GM21825 (cell line): ENCODE measurements at regions not wholly inside any gene's neighbourhood (a gene's known extent, or its start where the extent isn't known, plus 50 kb on each side); places are given as distances from the start of the nearest gene placed in this dataset.

Experiments used
- ATAC-seq: cut with Tn5 transposase; IDR thresholded peaks from one replicate; pipeline ENCODE4 v1.9.1; 2021; ENCODE audit warnings: mild to moderate bottlenecking, moderate library complexity; ENCODE audit not compliant: unreplicated experiment

DNA sequence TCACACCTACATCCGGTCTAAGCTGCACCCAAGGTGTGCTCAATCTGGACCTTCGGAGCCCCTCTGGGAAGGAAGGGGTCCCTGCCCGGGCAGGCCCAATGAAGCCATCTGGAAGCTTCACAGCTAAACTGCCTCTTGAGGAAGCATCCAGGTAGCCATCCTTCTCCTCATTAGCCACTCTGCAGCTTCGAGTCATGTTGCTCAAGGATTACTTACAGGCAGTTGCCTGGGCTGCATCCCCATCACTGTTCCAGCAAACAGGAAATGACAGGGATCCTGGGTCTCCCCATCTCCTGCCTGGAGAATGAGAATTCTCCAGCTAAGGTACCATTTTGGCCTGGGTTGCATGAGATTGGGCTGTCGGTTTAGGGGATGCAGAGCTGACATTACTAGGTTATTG lies 91.7 kb downstream of the ERMARD start:
- ATAC-seq = no peak

GRCh38 chr6:169841907-169842606 lies 90.6 kb downstream of the ERMARD start:
- no peak for ATAC-seq

DNA sequence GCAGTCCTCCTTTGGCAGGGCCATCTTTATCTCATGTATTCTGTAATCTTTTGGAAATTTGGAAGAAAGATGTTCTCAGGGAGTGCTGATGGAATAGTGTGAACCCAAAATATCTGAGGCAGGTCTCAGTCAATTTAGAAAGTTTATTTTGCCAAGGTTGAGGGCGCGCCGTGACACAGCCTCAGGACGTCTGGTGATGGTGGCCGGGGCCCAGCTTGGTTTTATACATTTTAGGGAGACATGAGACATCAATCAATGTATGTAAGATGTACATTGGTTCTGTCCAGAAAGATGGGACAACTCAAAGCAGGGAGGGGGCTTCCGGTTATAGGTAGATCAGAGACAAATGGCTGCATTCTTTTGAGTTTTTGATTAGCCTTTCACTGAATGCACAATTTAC lies 89.8 kb downstream of the ERMARD start:
- no peak for ATAC-seq

DNA sequence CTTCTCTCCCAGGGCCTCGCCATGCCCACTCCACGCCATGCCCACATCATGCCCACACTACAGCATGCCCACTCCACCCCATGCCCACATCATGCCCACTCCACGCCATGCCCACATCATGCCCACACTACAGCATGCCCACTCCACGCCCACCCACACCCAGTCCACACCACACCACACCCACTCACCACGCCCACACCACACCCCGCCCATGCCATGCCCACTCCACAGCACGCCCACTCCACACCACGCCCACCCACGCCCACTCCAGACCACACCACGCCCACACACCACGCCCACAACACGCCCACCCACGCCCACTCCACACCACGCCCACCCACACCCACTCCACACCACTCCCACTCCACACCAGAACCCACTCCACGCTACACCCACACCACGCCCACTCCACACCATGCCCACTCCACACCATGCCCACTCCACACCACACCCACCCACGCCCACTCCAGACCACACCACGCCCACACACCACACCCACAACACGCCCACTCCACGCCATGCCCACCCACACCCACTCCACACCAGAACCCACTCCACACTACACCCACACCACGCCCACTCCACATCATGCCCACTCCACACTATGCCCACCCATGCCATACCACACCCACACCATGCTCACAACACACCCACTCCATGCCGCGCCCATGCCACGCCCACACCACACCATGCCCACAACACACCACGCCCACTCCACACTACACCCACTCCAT lies 88.6 kb downstream of the ERMARD start:
- ATAC-seq = no peak

DNA sequence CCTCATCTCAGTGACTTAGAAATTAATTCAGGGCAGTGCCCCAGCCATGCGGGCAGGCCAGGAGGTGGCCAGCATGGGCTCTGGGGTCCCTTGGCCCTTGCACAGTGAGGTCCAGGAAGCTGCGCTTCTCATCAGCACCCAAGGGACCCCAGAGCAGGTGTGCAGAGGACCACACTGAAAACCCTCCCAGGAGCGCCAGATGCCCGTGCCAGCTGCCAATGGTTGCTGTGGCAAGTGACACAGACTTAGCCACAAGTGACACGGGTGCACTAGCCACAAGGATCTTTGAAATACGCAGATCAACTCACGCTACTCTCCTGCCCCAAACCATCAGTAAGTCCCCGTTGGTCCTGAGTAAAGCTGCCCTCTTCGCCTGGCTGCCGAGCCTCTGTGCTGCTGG lies 88.1 kb downstream of the ERMARD start:
- ATAC-seq = no peak

- ATAC-seq = no peak
Measured at GRCh38 chr6:169839029-169839481, 87.6 kb downstream of the ERMARD start.

DNA sequence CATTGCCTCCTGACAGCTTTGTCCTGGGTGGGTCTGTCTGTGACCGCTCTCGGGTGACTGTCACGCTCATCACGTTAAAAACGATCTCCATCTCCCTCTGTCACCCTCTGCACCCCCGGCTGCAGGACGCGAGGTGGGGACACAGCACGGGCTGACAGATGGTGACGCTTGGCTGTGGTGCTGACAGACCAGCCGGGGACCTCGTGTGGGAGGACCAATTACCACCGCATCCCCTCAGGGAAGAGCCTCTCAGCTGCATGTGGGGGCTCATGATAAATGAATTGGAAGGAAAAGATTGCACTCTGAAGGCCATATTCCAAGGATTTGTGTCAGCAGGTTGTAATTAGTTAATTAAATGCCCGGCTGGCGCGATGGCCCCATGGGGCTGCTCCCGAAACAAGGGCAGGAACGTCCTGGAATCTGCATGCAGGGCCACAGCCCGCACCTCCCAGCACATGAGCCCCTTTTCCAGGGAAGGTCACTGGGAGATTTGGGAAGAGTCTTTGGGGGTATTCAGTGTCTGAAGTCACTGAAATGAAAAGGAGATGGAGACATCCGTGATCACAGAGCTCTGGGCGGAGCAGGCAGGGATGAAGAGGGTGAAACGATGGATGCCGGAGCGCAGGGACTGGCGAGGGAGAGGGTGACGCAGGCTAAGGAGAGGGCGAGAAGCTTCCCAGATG lies 87.1 kb downstream of the ERMARD start:
- no peak for ATAC-seq

DNA sequence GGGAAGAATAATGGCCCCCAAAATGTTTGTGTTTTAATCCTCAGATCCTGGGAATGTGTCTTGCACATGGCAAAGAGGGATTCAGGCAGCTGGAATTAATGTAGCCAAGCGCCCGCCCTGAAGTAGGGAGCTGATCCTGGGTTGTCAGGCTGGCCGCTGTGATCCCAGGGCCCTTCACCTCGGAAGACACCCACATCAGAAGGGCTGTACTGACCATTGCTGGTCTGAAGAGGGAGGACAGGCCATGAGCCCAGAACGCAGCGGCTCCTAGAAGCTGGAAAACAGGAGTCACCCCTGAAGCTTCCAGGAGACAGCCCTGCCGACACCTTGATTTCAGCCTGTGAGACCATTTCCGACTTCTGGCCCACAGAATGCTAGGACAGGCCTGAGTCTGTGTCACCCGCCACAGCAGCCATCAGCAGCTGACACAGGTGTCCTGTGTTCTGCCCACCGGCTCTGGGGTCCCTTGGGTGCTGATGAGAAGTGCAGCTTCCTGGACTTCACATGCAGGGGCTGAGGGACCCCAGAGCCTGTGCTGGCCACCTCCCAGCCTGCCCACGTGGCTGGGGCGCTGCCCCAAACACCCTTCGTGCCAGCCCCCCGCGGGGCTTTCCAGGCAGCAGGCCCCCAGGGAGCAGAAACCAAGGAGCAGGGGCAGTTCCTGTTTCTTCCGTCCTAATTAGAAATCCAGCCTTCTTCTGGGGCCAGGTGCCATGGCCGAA lies 86.3 kb downstream of the ERMARD start:
- no peak for ATAC-seq

DNA sequence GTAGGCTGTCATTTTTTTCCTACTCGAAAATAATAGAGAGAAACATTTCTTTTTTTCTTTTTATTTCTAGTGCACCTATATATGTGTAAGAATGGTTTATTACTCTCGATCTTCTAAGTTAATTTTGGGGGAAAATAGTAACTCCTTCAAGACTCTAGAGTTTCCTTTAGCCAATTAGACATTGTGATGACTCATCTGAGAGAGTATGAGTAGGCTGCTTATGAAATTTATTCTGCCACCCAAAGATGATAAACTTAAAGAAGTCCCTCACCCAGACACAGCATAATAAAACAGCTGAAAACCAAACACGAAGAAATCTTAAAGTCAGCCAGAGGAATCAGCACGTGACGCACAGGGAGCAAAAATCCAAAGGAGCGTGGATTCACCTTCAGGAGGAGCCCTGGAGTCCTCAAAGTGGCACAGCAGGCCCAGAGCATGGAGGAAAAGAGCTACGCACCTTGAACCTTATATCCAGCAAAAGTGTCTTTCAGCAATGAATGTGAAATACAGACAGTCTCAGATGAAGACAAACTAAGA lies 81.9 kb downstream of the ERMARD start:
- no peak for ATAC-seq

DNA sequence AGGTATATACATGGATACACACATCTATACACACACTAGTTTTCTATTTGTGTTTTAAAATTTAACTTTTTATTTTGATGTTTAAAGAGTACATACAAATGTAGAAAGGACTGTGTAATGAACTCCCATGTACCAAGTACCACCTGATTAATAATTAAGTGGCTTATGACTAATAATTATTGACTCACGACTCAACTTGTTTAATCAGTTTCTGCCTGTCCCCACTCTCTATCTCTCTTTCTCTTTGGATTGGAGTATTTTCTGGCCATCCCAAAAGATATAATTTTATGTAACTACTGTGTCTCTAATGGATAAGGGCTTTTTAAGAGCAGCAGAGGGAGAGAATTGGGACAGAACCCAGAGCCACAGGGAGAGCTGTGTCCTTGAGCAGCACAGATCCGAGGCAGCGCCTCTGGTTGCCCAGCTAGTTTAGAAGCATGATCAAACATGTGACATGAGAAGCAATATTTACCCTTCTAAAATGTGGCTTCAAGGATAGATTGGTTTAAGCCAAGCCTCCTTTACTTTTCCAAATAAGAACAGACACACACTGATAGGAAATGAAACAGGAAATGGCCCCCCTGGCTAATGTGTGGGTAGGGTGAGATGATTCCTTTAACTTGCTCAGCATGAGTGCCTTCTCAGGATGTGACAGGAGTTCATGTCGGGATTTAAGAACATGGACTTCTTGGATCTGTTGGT lies 81.0 kb downstream of the ERMARD start:
- ATAC-seq = no peak

GRCh38 chr6:169831450-169832246 lies 80.2 kb downstream of the ERMARD start:
- no peak for ATAC-seq
